Forelimb muscle (tissue), 1 donor: ENCODE measurements at regions not wholly inside any gene's neighbourhood (a gene's known extent, or its start where the extent isn't known, plus 50 kb on each side); places are given as distances from the start of the nearest gene placed in this dataset.

Source experiments
- DNase-seq: peaks from one replicate; pipeline ENCODE4 v3.0.0-alpha.2; 2013; ENCODE audit warnings: low read depth

DNA sequence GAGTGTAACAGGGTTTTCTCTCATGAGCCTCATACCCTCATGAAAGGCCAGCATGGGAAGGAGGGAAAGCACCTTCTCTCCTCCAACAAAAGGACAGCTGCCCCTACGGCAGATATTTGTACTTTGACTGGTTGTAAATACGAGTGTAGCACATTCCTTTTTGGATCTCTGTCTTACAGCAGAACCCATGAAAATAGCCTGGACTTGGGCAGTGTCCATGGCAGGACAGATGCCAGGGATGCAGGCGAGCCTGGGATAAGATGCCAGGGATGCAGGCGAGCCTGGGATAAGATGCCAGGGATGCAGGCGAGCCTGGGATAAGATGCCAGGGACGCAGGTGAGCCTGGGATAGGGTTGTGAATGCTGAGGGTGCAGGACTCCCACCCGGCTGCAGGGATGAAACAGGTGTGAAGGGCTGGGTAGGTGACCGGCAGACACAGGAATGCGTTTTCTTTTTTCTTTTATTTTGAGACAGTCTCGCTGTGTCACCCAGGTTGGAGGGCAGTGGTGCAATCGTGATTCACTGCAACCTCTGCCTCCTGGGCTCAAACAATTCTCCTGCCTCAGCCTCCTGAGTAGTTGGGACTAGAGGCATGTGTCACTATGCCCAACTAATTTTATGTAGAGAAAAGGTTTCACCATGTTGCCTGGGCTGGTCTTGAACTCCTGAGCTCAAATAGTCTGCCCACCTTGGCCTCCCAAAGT is 120.0 kb downstream of the BEGAIN start:
- no peak for DNase-seq

DNA sequence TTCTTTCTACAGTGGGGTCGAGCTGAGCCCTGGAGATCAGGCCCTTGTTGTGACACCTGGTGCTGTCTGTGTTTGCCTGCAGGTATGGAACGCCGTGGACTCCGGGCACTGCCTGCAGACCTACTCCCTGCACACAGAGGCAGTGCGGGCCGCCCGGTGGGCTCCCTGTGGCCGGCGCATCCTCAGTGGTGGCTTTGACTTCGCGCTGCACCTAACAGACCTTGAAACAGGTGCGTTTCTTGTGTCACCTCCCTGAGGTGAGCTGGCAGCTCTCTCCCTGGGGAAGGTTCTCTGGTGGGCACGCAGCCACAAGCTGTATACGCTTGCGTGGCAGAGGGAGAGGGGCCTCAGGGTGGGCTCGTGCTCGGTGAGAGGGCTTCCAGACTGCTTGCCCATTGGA is 119.3 kb downstream of the BEGAIN start:
- no peak for DNase-seq

DNA sequence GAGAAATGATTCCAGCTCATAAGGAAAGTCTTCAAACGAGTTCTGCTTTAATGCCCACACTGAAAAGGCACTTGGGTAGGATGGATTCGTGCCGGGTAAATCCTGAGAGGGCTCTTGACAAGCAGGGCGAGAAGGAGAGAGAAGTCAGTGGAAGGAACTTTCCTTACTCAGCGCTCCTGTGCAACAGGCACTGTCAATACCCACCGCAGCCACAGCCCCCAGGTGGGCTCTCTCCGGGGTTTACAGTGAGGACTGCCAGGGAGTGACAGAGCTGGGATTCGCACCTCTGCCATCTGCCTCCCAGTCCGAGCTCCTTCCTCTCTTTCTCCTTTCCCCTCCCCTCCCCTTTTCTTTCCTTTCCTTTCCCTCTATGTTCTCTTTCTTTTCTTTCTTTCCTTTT is 118.7 kb downstream of the BEGAIN start:
- DNase-seq: no peak

DNA sequence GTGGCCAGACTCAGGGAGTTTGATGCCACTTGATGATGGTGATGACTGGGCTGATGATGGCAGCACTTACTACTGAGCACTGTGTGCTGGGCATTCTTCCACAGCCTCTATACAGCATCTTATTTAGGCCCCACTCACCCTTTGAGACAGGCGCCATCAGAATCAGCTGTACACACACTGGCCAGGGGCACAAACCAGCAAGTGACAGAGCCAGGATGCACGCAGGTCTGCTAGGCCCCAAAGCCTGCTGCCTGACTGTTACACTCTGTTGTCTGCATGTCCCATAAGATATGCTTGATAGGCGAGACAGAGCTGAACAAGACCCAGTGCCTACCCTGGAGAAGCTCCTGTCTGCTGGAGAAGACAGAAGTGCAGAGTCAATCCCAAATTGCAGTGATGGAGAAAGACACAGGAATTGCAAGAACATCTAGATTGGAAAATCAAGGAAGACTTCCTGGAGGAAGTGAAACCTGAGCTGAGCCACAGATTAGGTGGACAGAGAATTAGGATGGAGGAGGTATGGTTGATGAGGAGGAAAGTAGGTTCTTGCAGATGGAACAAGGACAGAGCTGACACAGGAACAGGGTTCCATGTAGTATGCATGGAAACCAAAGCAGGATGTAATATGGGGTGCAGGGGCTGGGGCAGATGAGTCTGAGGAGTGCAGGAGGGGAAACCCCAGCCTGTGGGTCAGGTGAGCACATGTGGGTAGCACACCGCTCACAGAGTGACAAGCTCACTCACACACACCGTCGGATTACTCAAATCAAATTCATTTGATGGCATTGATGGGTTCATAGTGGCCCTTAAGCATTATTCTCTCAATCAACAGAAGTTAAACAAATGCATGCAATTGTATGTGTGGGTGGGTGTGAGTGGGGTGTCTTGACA is 117.3 kb downstream of the BEGAIN start:
- no peak for DNase-seq

DNA sequence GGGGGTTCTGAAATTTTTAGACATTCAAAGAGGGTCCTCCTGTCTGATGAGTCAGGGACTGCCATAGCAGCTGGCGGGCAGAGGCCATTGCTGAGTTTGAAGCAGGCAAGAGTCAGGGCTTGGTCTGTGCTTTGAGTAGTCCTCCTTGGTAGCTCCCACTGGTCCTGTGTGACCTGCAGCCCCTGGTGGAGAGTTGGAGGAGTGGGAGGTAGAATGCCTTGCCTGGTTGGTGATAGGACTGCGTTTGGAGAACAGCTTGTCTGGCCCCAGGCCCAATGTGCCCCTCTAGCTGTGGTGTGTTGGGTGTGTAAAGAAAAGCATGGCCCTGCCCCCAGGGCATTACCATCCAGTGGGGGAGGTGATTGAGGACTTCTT is 116.7 kb downstream of the BEGAIN start:
- no peak for DNase-seq

DNA sequence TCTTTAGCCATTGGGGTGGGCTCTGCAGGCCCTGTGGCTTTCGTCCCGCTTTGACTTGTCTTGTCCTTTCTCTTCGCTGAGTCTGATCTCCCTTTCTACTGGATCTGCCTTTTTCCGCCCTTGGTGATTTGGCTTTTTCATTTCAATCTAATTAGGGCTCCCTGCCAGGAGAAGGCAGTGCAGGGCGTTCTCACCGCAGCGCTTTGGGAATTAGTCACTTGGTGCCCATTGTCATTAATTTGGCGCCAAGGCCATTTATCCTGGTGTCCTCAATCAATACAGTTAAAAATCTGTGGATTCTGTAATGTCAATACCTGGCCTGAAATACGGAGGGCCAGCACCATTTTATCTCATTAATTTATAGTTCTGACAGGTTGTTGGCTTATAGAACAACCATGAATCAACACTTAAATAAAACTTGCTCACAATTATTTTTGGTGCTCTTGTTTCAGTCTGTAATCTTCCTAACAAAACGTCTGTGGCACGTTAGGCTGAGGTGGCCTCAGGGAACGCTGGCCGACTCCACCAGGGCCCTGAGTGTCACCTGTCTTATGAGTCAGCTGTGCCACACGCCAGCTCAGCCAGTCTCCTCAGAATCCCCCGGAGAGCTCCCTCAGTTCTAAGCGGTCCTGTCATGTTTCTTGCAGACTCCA is 115.7 kb downstream of the BEGAIN start:
- no peak for DNase-seq

DNA sequence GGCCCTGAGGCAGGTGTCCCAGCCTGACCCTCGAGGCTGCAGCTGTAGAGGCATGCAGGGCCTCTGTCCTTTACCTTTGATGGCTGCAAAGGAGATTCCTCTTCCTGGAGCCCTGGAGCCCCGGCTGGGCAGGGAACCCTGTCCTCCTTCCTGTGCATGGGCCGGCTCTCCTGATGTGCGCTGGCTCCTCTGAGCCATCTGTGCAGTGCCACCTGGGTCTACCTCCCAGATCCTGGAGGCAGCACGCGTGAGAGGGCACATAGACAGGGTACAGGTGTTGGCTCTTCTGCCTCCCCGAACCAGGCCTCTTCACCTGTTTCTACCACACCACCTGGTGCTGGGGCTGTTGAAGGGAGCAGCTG is 115.1 kb downstream of the BEGAIN start:
- DNase-seq: no peak

DNA sequence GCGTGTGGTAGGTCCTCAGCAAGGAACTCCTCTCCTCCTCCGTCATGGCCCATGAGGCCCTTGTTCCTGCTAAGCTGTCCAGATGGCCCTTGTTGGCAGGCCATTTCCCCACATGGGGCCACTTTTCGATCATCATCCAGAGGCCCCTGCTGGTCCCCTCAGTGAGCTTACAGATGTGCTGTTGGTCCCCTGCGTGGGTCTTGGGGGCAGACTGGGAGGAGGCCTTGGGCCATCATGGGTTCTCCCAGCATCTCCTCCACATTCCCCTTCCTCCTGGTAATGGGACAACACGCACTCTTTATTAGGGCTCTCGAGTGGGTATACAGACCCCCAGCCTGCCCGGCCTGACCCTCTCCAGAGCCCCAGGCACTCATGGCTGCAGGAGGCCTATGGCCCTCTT is 114.7 kb downstream of the BEGAIN start:
- no peak for DNase-seq

DNA sequence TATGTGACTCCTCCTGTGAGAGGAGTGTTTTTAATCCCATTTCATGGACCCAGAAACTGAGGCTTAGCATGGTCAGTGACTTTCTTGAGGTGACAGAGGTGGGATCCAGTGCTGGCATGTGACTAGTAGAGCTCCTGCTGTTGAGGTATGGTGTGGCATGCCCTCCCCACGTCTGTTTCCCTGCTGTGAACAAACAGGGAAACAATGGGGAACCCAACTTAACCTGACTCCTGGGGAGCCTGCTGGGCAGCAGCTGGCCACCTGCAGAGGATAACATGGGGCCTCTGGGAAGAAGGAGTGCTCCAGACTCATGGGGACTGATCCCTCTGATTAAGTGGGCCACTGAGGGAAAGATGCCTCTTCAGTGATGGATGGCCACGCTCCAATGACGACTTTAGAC is 114.0 kb downstream of the BEGAIN start:
- no peak for DNase-seq

DNA sequence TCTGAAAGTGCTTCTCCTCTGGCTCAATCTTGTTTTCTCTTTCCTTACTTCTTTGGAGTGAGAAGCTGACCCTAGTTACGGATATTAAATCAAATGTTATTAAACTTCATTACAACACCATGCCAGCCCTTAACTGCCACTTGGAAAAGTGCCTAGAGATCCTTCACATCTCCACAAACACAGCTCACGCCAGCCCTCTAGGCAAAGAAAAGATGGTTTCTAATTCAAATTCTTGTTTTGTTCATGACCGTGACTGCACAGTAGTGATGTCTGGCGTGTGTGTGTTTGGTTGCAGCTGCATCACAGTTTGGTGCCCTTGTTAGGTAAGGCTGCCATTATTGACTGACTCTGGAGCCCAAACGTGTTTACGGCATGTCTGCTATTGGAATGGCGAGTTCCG is 113.0 kb downstream of the BEGAIN start:
- DNase-seq: no peak

DNA sequence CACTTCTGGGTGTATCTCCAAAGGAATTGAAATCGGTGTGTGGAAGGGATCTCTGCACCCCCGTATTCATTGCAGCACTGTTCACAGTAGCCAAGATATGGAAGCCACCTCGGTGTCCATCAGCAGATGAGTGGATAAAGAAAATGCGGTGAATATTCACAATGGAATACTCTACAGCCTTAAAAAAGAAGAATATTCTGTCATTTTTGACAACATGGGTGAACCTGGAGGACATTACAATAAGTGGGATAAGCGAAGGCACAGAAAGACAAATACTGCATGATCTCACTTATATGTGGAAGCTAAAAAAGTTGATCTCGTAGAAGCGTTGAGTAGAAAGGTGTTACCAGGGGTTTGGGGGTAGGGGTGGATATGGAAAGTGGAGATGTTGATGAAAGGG is 111.9 kb downstream of the BEGAIN start:
- no peak for DNase-seq

DNA sequence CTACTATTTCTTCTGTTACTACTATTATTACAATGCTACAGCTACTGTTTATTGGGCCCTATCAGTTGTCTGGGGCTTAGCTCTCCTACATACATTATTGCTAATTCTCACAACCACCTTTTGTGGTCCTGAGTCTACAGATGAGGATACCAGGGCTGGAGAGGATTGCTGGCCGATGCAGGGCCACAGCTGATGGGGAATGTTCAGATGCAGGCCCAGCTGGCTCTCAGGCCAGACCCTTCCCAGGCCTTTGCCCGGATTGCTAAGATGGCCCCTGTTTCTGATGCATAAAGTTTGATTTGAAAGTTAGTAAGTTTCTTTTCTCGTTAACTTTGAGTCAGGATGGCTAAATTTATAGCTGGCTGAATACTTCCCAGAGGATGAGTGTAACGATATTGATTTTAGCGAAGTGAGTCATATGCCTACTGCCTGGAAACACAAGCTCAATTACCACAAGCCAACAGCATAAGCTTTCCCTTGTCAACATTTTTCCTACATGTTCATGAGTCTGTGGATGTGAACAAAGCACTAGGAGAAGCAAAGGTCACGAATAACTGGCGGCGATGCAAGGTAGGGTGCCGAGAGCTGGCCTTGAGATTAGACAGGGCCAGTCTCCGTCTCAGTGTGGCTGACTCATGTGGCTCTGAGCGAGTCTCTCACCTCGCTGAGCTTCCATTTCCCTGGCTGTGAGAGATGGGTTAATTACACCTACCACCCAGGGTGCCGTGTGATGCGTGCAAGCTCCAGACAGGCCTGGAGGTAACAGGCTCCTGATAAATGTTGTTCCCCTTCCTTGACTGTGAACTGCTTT is 111.0 kb downstream of the BEGAIN start:
- DNase-seq: no peak

DNA sequence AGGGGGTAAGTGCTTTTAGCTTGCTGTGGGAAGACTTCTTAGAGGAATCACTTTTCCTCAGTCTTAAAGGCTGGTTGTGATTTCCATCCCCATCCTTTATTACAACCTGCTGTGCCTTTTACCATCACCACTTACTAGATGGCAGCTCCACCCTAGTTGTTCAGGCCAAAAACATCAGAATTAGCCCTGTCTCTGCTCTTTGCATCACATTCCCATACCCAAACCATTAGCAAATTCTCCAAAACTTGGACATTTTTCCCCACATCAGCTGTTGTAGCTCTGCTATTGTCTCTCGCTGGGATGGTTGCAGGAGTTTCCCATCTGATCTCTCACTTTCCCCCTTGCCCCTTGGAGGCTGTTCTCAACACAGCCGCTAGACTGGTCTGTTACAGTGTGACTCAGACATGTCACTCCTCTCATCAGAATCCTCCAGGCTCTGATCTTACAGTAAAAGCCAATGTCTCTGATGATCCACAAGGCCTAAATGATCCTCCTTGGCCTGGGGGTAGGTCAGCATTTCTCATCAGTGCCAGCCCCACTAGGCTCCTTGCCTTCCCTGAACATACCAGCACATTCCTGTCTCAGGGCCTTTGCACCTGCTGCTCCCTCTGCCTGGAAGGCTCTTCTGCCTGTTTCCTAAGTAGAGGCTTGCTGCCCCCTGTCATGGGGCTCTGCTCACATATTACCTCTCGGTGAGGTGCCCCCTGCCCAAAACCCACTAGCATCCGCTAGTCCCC is 102.5 kb downstream of the BEGAIN start:
- DNase-seq: no peak

DNA sequence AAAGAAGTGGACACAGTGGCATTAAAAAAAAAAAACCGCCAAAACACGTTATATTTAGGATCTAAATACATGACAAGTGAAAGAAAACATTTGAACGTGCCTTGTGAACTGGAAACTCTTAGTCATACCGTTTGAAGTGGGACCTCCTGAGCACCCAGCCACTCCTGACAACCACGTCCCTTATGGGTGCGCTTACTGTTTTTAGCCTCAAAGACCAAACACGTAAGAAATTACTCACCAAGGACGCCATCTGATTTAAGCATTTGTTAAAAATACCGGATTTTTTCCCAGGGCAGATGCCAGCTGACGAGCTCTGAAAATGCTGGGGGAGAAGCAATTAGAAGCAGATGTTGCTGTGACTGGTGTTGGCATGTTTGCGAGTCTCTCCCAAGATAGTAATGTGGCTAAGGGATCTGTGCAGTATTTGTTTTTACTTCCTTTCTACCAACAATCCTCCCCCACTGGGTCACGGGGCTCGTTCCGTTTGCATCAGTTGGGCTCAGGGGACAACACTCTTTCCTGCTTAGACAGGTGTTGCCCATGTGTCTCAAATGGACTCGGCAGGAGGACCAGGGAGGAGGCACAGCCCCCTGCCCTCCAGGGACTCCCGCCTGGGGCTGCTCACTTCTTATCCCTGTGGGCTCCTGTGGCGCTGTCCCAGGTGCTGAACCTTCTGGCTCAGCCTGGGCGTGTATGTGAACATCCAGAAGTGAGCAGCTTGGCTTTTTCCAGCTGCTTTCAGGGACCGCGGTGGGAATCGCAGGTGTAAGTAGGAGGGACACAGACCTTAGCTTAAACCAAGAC is 101.0 kb downstream of the BEGAIN start:
- DNase-seq: peak; percentile 41
